Neural progenitor cell (in vitro differentiated cells): ENCODE measurements at regions not wholly inside any gene's neighbourhood (a gene's known extent, or its start where the extent isn't known, plus 50 kb on each side); places are given as distances from the start of the nearest gene placed in this dataset.

Source experiments
- DNase-seq: peaks from one replicate; pipeline ENCODE4 v3.0.0-alpha.2; 2016; ENCODE audit warnings: low spot score
- H2AFZ ChIP-seq: fragments of 200-600 bp; sonication (generic); replicated peaks from 2 replicates; pipeline ENCODE4 v1.6.1; 2016; ENCODE audit warnings: antibody characterized with exemption
- H3F3A ChIP-seq: fragments of 200-600 bp; sonication (generic); 2 replicates; pipeline ENCODE4 v1.6.1; 2016; ENCODE audit warnings: antibody characterized with exemption, low read depth
- H3K27ac ChIP-seq: fragments of 200-600 bp; sonication (generic); 2 replicates; pipeline ENCODE4 v1.5.1; 2016; ENCODE audit warnings: mild to moderate bottlenecking
- H3K27me3 ChIP-seq: fragments of 200-600 bp; sonication (generic); 2 replicates; pipeline ENCODE4 v1.6.1; 2016; ENCODE audit warnings: mild to moderate bottlenecking, moderate library complexity
- H3K36me3 ChIP-seq: fragments of 200-600 bp; sonication (generic); 2 replicates; pipeline ENCODE4 v1.5.1; 2016
- H3K4me1 ChIP-seq: fragments of 200-600 bp; sonication (generic); 2 replicates; pipeline ENCODE4 v1.6.1; 2016; ENCODE audit warnings: mixed run types
- H3K4me2 ChIP-seq: fragments of 200-600 bp; sonication (generic); 2 replicates; pipeline ENCODE4 v1.6.1; 2016
- H3K4me3 ChIP-seq: fragments of 200-600 bp; sonication (generic); 2 replicates; pipeline ENCODE4 v1.5.1; 2016
- H3K79me2 ChIP-seq: fragments of 200-600 bp; sonication (generic); 2 replicates; pipeline ENCODE4 v1.6.1; 2016; ENCODE audit warnings: low read depth
- H3K9ac ChIP-seq: fragments of 200-600 bp; sonication (generic); 2 replicates; pipeline ENCODE4 v1.6.1; 2016
- H3K9me3 ChIP-seq: fragments of 200-600 bp; sonication (generic); 2 replicates; pipeline ENCODE4 v1.5.1; 2016; ENCODE audit warnings: low read depth
- H4K20me1 ChIP-seq: fragments of 200-600 bp; sonication (generic); 2 replicates; pipeline ENCODE4 v1.6.1; 2016; ENCODE audit warnings: low read depth
- H3K27ac Mint-ChIP-seq: 3 replicates; pipeline ENCODE4 v1.8.0; 2021; ENCODE audit warnings: mixed read lengths
- H3K27me3 Mint-ChIP-seq: 2 replicates; pipeline ENCODE4 v1.8.0; 2022; ENCODE audit warnings: low read depth, mild to moderate bottlenecking, inconsistent platforms, moderate library complexity, mixed read lengths; ENCODE audit not compliant: insufficient read depth
- H3K36me3 Mint-ChIP-seq: 3 replicates; pipeline ENCODE4 v1.8.0; 2021; ENCODE audit warnings: mixed read lengths
- H3K4me1 Mint-ChIP-seq: 3 replicates; pipeline ENCODE4 v1.8.0; 2021; ENCODE audit warnings: mixed read lengths
- H3K4me3 Mint-ChIP-seq: 3 replicates; pipeline ENCODE4 v1.8.0; 2021; ENCODE audit warnings: mild to moderate bottlenecking, moderate library complexity, mixed read lengths
- H3K9me3 Mint-ChIP-seq: 3 replicates; pipeline ENCODE4 v1.8.0; 2020; ENCODE audit warnings: mixed read lengths
- EZH2 ChIP-seq: fragments of 200-600 bp; sonication (generic); IDR thresholded peaks from 2 replicates; pipeline ENCODE4 v1.6.1; 2017; ENCODE audit warnings: antibody characterized with exemption, mild to moderate bottlenecking, moderate library complexity
- EZH2phosphoT487 ChIP-seq: fragments of 200-600 bp; sonication (generic); IDR thresholded peaks from 2 replicates; pipeline ENCODE4 v1.6.1; 2017; ENCODE audit warnings: antibody characterized with exemption
- TF ChIP-seq, protein P1 (sequence below): fragments of 200-600 bp; sonication (generic); IDR thresholded peaks from 2 replicates; pipeline ENCODE4 v1.5.1; 2017; ENCODE audit warnings: antibody characterized with exemption, mild to moderate bottlenecking

GRCh38 chr7:106570146-106570545 lies 90.8 kb downstream of the CCDC71L start:
- no peaks in the 10 kb centered on the region for H3K9me3 ChIP-seq
- H4K20me1 ChIP-seq = no peaks in the 10 kb centered on the region
- no peak for DNase-seq
- Mint-ChIP-seq H3K4me1 (peaks cover 7% of the 10 kb centered on the region), H3K27ac (no peak overlapping the region), H3K36me3 (no peaks in the 10 kb centered on the region), H3K9me3 (no peaks in the 10 kb centered on the region), H3K27me3 (no peaks in the 10 kb centered on the region), H3K4me3 (no peak overlapping the region)
- H3K27me3 ChIP-seq = no peaks in the 10 kb centered on the region
- TF ChIP-seq EZH2 (no peak), EZH2phosphoT487 (no peak)
- TF ChIP-seq, protein P1, sequence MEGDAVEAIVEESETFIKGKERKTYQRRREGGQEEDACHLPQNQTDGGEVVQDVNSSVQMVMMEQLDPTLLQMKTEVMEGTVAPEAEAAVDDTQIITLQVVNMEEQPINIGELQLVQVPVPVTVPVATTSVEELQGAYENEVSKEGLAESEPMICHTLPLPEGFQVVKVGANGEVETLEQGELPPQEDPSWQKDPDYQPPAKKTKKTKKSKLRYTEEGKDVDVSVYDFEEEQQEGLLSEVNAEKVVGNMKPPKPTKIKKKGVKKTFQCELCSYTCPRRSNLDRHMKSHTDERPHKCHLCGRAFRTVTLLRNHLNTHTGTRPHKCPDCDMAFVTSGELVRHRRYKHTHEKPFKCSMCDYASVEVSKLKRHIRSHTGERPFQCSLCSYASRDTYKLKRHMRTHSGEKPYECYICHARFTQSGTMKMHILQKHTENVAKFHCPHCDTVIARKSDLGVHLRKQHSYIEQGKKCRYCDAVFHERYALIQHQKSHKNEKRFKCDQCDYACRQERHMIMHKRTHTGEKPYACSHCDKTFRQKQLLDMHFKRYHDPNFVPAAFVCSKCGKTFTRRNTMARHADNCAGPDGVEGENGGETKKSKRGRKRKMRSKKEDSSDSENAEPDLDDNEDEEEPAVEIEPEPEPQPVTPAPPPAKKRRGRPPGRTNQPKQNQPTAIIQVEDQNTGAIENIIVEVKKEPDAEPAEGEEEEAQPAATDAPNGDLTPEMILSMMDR = no peak
- no peaks in the 10 kb centered on the region for H3K79me2 ChIP-seq
- H3K9ac ChIP-seq = no peak overlapping the region
- H3K27ac ChIP-seq = no peak overlapping the region
- H2AFZ ChIP-seq = no peak overlapping the region
- no peak overlapping the region for H3K4me2 ChIP-seq
- H3K4me3 ChIP-seq = no peak overlapping the region
- no peaks in the 10 kb centered on the region for H3F3A ChIP-seq
- H3K36me3 ChIP-seq = no peaks in the 10 kb centered on the region
- peaks cover 6% of the 10 kb centered on the region for H3K4me1 ChIP-seq

- Histone ChIP-seq H4K20me1 (no peaks in the 10 kb centered on the region), H3K9me3 (no peaks in the 10 kb centered on the region), H3F3A (no peaks in the 10 kb centered on the region), H3K4me3 (no peak overlapping the region), H3K4me1 (peaks cover 6% of the 10 kb centered on the region), H3K27ac (no peak overlapping the region), H3K79me2 (no peaks in the 10 kb centered on the region), H3K4me2 (no peak overlapping the region), H3K27me3 (no peaks in the 10 kb centered on the region), H3K36me3 (no peaks in the 10 kb centered on the region), H3K9ac (no peak overlapping the region), H2AFZ (peak overlapping the region; percentile 80)
- no peak overlapping the region for H3K4me3 Mint-ChIP-seq
- TF ChIP-seq EZH2 (no peak), EZH2phosphoT487 (no peak)
- TF ChIP-seq, protein P1 = no peak
- no peaks in the 10 kb centered on the region for H3K36me3 Mint-ChIP-seq
- DNase-seq = no peak
- H3K27ac Mint-ChIP-seq = no peak overlapping the region
- no peaks in the 10 kb centered on the region for H3K27me3 Mint-ChIP-seq
- no peaks in the 10 kb centered on the region for H3K9me3 Mint-ChIP-seq
- H3K4me1 Mint-ChIP-seq = peaks cover 7% of the 10 kb centered on the region
These were observed 91.4 kb downstream of the CCDC71L start for GRCh38 chr7:106569500-106569929.

DNA sequence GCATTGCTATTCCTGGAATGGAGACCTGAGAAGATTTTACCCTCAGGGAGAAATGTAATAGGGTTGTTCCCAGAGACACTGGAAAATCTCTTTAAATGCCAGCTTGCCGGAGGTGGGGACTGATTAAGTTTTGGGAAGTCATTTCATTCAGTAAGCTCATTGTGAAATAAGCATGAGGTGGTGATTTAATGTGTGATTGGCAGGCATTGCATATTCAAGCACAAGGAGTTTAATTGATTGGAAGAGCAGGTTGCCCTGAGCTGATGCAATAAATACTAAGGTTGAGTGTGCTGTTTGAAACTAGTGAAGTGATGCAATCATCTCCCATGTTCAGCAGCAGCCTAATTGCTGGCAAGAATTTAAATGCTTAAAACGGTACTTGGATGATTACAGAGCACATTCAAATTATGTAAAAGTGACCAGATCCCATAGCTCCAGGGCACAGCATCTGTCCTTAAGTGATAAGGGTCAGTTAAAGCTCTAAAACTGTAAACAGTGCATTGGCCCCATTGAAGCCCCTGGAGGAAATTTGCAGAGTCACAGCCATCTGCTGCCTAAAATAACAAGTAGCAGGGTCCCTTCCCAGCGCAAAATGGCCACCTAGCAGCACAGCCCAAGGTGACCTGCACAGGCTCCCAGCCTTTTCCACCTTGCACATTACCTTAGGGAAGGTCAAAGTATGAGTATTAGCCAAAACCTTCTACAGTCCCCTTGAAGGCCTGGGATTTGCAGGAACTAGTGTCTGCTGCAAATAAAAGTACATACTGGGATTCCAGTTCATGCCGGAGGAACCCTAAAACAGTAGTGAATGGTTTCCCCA lies 92.1 kb downstream of the CCDC71L start:
- TF ChIP-seq EZH2 (no peak), EZH2phosphoT487 (no peak)
- TF ChIP-seq, protein P1 = no peak
- Mint-ChIP-seq H3K27ac (no peak overlapping the region), H3K36me3 (no peaks in the 10 kb centered on the region), H3K9me3 (no peaks in the 10 kb centered on the region), H3K4me3 (no peak overlapping the region), H3K4me1 (peaks cover 7% of the 10 kb centered on the region), H3K27me3 (no peaks in the 10 kb centered on the region)
- peak overlapping the region; percentile 80 for H2AFZ ChIP-seq
- H4K20me1 ChIP-seq = no peaks in the 10 kb centered on the region
- H3K36me3 ChIP-seq = no peaks in the 10 kb centered on the region
- no peak overlapping the region for H3K4me3 ChIP-seq
- no peak overlapping the region for H3K4me2 ChIP-seq
- no peaks in the 10 kb centered on the region for H3K27me3 ChIP-seq
- no peaks in the 10 kb centered on the region for H3K79me2 ChIP-seq
- H3K9ac ChIP-seq = no peak overlapping the region
- no peak overlapping the region for H3K27ac ChIP-seq
- H3K9me3 ChIP-seq = no peaks in the 10 kb centered on the region
- peaks cover 6% of the 10 kb centered on the region for H3K4me1 ChIP-seq
- no peak for DNase-seq
- H3F3A ChIP-seq = no peaks in the 10 kb centered on the region
